Tongue (tissue), 1 donor: ENCODE measurements at regions not wholly inside any gene's neighbourhood (a gene's known extent, or its start where the extent isn't known, plus 50 kb on each side); places are given as distances from the start of the nearest gene placed in this dataset.
"Not testable (repeated sequence)": the region's sequence is repeated elsewhere in the genome, so short reads cannot be mapped to it uniquely, and the experiment has no call there.

ENCODE experiments used
- DNase-seq: peaks from one replicate; pipeline ENCODE4 v3.0.0-alpha.2; 2015

DNA sequence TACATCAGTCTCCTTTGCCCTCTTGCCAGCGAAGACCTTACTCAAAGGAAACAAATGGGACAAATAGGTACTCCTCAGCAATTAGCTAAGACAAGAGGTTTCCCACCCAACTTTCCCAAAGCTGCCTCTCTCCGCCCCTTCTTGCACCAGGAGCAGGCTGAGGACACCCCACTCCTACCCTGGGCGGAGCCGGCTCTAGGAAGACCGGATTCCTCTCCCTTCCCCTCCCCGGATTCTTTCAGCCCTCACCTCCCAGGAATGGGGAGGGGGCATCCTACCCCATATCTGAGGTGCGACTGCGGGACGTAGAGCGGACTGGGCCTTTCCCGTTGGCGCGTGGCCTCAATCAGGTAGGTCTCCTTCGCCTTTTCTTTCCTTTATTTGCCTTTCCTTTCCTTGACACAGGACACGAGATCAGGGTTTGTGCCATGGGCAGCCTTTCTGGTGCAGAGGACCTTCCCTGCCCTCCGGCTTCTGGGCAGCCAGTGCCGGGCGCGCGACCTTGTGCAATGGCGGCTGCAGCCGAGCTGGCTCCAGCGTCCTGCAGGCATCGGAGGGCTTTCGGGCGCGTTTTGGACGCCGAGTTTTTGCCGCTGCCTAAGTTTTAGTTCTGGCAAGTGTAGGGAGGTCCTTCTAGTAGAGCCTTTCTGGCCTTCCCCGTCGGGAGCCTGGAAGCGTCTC is 279.9 kb downstream of the PLS3 start:
- not testable (repeated sequence) for DNase-seq

DNA sequence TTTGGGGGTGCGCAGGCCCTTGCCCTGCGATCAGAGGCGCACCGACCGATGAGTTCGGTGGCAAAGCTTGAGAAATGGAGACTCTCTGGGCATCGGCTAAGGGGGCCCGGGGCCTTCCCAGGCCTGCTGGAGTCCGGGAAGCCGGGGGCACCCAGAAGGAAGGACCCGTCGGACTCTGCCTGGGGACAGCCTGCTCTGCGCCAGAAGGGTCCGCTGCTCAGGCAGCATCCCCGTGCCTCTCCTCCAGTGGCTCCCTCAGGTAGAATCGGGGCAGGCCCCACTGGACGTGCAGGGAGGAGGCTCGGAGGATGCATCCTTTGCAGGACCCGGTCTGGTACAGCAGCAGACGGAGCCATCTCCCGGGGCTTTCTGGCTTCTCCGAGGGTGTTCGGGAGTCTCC is 290.0 kb downstream of the PLS3 start:
- DNase-seq, result not testable (repeated sequence)

DNA sequence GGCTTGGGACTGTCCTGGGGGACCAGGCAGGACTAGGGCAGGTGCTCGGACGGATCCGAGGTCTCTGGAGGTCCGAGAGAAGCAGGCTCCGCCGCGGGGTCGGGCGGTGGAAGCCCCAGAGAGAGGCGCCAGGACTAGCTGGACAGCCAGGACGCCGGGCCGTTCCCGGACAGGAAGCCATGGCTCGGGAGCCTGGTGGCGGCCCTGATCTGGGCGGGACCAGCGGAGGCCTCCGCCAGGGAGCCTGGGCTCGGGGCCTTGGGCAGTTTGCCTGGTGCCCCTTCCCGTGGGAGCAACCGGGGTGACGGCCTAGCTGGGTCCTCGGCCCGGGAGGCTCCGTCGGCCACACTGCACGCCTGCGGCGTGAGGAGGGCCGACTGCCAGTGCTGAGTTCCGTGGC is 292.3 kb downstream of the PLS3 start:
- not testable (repeated sequence) for DNase-seq

DNA sequence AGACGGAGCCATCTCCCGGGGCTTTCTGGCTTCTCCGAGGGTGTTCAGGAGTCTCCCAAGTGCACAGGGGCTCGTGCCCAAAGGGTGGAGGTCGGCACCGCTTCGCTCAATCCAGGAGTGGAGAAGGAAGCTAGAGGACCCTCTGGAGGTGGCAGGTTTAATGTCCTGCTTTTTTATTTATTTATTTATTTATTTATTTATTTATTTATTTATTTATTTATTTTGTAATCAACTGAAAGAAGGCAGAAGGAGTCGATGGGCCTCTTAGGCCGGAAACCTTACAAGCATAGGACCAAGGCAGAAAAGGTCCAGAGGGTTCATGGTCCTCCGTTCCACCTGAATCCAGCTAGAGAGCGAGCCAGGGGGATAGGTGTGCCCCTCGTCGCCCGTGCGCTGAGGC is 289.4 kb upstream of the AGTR2 start:
- not testable (repeated sequence) for DNase-seq

- DNase-seq, result not testable (repeated sequence)
Measured at GRCh38 chrX:115884121-115884520, 286.4 kb upstream of the AGTR2 start.

DNA sequence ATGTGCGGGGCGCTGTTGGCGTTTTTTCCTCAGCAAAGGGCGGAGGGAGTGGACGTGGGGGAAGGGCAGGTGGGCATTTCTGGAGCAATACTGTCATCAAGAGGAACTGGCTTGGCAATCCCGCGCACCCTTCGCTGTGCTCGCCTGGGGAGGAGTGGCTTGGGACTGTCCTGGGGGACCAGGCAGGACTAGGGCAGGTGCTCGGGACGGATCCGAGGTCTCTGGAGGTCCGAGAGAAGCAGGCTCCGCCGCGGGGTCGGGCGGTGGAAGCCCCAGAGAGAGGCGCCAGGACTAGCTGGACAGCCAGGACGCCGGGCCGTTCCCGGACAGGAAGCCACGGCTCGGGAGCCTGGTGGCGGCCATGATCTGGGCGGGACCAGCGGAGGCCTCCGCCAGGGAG is 282.5 kb upstream of the AGTR2 start:
- DNase-seq, result not testable (repeated sequence)

DNA sequence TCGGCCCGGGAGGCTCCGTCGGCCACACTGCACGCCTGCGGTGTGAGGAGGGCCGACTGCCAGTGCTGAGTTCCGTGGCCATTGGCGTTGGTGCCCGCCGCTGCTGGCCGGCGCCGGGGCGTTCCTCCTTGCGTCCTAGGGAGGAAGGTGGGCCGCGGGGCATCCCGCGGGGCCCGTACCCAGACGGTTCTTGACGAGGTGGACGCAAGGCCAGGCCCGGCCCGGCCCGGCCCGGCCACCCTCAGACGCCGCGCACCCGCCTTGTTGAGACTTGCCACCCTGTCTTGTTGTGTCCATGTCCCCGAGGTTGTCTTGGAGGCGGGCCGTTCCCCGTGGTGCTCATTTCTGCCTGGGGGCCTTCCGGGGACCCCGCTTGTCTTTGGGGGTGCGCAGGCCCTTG is 282.0 kb upstream of the AGTR2 start:
- not testable (repeated sequence) for DNase-seq

DNA sequence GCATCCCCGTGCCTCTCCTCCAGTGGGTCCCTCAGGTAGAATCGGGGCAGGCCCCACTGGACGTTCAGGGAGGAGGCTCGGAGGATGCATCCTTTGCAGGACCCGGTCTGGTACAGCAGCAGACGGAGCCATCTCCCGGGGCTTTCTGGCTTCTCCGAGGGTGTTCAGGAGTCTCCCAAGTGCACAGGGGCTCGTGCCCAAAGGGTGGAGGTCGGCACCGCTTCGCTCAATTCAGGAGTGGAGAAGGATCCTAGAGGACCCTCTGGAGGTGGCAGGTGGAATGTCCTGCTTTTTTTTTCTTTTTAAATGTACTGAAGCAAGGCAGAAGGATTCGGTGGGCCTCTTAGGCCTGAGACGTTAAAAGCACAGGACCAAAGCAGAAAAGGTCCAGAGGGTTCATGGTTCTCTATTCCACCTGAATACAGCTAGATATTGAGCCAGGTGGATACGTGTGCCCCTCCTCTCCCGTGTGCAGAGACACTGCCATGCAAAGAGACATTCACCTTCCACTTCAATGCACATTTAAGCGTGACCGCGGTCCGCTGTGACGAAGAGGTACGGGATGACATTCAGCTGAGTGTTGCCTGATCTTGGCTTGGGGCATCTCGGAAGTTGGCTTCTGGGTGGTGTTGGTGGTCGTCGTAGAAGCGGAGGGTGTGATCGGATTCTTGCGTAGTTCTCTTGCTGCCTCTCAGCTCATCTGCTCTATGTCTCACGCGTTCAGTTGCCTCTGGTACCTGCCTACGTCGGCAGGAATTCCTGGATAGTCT is 281.2 kb upstream of the AGTR2 start:
- no peak for DNase-seq

DNA sequence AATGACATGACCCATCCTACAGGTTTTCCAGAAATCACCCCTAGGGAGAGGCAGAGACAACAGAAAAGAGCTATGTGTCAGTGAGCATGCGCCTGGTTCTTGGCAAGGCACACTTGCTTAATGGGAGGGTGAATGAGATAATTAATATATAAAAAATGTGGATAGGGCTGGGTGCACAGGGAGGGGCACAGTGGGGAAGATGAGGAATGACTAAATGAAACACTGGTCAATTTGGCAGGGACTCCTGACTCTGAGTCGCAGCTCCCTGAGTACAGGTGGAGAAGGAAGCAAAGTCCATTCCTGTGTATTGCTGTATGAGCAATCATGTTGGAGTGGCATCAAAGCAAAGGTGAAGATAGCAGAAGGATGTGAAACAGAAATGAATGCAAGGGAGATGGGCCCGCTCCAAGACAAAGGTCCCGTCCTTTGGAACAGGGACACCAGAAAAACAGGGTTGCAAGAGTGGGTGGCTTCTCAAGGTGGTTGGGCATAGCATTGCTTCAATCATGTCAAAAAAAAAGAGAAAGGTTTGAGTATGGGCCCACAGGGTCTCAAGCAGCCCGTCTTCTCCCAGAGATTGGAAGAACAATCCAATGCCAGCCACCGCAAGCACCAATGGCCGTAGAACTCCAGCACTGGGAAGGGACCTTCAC is 278.4 kb upstream of the AGTR2 start:
- no peak for DNase-seq

DNA sequence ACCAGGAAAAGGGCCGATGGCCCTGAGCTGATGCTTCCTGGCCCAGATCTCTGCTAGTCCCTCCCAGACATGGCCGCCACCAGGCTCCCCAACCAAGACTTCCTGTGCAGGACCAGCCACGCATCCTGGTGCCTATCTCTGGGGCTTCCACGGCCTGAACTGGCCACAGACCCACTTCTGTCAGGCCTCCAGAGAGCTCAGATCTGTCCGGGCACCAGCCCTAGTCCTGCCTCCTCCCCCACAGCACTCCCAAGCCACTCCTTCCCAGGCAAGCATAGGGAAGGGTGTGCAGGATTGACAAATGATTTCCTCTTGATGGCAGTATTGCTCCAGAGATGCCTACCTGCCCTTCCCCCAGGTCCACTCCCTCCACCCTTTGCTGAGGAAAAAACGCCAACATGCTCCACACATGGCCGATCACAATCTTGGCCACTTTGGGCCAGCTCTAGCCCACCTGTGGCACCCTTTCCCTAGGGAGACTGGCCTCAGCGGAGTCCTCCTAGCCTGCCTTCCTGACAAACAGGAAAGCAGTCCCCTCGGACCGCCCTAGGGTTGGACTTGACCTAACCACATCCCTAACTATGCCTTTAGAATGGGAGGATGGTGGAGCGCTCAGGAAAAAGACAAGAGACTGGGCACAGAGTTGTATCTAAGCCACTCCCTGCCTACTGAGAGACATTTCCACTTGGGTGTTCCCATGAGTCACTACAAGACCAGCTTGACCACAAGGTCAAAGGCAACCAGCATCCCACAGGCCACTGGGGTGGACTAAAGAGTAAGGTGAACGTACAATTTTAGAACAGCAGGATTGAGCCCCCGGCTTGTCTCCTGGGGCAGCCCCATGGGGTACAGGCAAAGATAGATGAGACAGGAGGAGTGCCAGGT is 277.5 kb upstream of the AGTR2 start:
- DNase-seq, result no peak

GRCh38 chrX:115894087-115894486 is 276.5 kb upstream of the AGTR2 start:
- no peak for DNase-seq

- DNase-seq, result no peak
Measured at GRCh38 chrX:115895678-115896329, 274.7 kb upstream of the AGTR2 start.

DNA sequence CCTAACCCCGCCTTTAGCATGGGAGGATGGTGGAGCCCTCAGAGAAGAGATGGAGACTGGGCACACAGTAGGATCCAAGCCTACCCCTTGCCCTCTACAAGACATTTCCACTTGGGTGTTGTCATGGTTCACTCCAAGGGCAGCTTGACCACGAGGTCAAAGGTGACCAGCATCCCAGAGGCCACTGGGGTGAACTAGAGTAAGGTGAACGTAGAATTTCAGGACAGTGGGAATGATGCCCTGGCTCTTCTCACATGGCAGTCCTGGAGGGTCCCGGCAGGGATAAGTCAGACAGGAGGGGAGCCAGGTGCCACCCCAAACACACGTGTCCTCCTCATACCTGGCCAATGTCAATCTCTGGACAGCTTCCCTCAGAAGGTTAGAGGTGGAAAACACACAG is 274.2 kb upstream of the AGTR2 start:
- no peak for DNase-seq

DNA sequence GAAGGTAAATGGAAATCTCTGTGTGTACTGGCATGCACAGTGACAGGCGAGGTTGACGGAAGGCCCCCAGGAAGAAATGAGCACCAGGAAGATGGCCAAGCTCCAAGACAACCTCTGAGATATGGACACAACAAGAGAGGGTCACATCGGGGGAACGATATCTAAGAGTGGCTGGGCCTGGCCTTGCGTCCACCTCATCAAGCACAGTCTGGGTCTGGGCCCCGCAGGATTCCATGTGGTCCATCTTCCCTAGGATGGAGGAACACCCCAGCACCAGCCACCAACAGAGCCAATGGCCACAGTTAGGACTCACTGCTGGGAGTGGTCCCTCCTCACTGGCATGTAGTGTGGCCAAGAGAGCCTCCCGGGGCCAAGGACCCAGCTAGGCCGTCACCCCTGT is 272.6 kb upstream of the AGTR2 start:
- DNase-seq, result no peak

DNA sequence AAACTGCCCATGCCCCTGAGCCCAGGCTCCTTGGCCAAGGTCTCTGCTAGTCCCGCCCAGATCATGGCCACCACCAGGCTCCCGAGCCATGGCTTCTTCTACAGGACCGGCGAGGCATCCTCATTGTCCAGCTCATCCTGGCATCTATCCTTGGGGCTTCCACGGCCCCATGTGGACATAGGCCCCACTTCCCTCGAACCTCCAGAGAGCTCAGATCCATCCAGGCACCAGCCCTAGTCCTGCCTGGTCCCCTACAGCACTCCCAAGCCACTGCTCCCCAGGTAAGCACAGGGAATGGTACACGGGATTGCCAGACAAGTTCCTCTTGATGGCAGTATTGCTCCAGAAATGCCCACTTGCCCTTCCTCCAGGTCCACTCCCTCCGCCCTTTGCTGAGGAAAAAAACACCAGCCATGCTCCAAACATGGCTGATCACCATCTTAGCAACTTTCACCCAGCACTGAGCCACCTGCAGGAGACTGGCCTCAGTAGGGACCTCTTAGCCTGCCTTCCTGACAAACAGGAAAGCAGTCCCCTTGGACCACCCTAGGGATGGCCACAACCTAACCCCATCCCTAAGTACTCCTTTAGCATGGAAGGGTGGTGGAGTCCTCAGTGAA is 272.1 kb upstream of the AGTR2 start:
- DNase-seq, result no peak

- DNase-seq, result no peak
Measured at GRCh38 chrX:115900425-115900824, 270.1 kb upstream of the AGTR2 start.

DNA sequence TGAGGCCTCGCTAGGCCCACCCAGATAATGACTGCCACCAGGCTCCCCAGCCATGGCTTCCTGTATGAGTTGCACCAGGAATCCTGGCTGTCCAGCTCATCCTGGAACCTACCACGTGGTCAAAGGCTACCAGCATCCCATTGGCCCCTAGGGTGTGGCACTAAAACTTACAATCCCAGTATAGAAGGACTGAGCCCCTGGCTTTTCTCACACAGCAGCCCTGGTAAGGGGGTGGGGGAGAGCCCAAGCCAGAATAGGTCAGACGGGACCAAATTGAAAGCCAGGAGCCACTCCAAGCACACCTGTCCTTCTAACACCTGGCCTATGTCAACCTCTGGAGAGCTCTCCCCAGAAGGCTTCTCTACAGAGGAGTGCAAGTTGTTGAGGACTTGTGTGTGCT is 269.3 kb upstream of the AGTR2 start:
- no peak for DNase-seq

DNA sequence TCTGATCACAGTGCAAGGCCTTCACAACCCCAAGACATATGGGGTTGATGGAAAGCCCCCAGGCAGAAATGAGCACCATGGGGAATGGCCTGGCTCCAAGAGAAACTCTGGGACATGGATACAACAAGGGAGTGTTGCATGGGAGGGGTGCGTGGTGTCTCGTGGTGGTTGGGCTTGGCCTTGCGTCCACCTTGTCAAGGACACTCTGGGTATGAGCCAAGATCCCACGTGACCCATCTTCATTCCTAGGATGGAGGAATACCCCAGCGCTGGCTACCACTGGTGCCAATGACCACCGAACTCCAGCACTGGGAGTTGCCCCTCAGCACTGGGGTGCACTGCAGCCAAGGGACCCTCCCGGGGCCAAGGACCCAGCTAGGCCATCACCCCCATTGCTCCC is 267.5 kb upstream of the AGTR2 start:
- no peak for DNase-seq

DNA sequence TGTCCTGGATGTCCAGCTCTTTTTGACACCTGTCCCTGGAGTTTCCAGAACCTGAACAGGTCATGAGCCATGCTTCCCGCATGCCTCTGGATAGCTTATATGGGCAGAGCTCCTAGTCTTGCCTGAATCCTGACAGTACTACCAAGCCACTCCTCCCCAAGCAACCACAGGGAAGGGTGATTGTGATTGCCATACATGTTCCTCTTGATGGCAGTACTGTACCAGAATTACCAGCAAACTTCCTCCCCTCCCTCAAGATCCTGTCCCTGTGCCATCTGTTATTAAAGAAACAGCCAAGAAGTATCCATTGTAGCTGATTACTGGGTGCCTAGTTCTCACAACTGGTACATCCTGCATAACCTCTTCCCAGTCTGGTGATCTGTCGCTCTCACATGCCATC is 264.3 kb upstream of the AGTR2 start:
- DNase-seq, result no peak

DNA sequence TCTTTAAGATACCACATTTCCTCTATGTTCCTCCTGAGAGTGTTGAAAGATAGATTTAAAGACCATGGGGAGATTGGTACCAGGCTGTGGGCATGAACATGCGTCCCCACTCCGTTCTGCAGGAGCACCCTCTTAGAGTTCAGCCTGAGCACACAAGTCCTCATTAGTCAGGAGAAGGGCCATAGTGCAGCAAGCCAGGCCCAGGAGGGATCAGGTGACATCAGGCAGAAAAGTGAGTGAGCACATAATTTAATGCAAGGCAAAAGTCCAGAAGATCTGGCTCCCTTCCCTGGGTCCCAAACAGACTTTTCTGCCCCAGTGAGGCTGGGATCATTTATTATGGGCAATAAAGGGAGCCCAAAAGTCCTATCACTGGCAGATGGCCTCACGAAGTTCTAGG is 263.7 kb upstream of the AGTR2 start:
- DNase-seq, result no peak

- no peak for DNase-seq
Measured at GRCh38 chrX:115909017-115909416, 261.5 kb upstream of the AGTR2 start.

DNA sequence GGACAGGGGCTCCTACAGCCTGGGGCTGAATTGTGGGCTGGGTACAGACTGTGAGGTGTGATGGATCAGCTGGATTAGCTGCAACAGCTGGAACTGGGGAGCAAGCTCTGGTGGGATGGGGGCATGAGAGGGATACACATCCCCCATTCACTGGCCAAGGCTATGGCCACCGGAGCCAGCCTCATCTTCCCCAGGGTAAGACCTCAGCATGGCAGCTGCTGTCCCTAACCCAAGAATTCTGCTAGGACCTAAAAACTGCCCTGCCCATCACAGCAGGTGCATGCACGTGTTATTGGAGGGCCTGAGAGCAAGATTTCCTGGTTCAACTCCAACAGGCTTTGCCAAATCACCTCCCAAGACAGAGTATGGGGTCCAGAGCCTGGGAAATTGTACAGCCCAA is 258.6 kb upstream of the AGTR2 start:
- DNase-seq, result no peak
